ENCODE measurements at regions not wholly inside any gene's neighbourhood (a gene's known extent, or its start where the extent isn't known, plus 50 kb on each side); places are given as distances from the start of the nearest gene placed in this dataset.
A peak's percentile ranks its signal among the peaks of the same experiment; 100 is the strongest.

DNA sequence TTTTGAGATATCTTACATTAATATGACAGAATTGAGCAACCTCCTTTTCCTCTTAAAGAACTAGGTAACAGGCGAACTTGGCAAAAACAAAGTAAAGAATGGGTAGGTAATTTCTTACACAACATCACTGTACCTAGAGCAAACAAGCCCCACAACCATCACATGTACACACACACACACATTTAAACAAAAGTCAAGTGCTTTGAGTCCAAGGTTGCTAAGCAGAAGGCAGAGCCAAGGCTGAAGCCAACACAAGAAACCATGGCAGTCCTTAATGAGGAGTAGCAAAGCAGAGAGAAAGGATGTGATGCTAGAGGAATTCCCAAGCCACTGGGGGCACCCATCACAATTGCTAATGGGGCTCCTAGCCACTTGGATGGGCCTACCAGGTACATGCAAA is 164.1 kb downstream of the PAX3 start:
- H3K27ac ChIP-seq (ENCODE audit: low read depth, low read length, poor library complexity, severe bottlenecking) = no peak overlapping the region
- H3K9me3 ChIP-seq (ENCODE audit: low read depth, low read length, poor library complexity, severe bottlenecking) = no peaks in the 10 kb centered on the region
- no peaks in the 10 kb centered on the region for H3K36me3 ChIP-seq (ENCODE audit: insufficient read depth, low read length, poor library complexity, severe bottlenecking)
- CTCF ChIA-PET = no interaction called here
- H3K4me3 ChIP-seq (ENCODE audit: low read depth, low read length, poor library complexity, severe bottlenecking) = no peak overlapping the region
- no TSS peak for BruUV-seq (replicated peaks)
- peaks cover 13% of the 10 kb centered on the region for H3K4me1 ChIP-seq (ENCODE audit: insufficient read depth, low read length, poor library complexity, severe bottlenecking)
- no peak for TF ChIP-seq CTCF (conservative IDR thresholded peaks at IDR 0.05; ENCODE audit: low read depth, low read length)
- TF ChIP-seq EZH2 (IDR thresholded peaks at IDR 0.05; ENCODE audit: borderline replicate concordance, low read depth, low read length, poor library complexity, severe bottlenecking) = no peak
- POLR2A ChIA-PET (ENCODE audit: low non-redundant PET) = no interaction called here
- intact Hi-C loops (cut with micrococcal nuclease; ENCODE audit: unreplicated experiment) = no loop called here
- no peak for DNase-seq (ENCODE audit: low spot score)
- H3K27me3 ChIP-seq (replicated peaks; ENCODE audit: insufficient read depth, low read depth, low read length, poor library complexity) = no peaks in the 10 kb centered on the region

GRCh38 chr2:222133897-222134296 is 164.9 kb downstream of the PAX3 start:
- H3K27ac ChIP-seq (ENCODE audit: low read depth, low read length, poor library complexity, severe bottlenecking) = no peak overlapping the region
- TF ChIP-seq EZH2 (IDR thresholded peaks at IDR 0.05; ENCODE audit: borderline replicate concordance, low read depth, low read length, poor library complexity, severe bottlenecking) (no peak), CTCF (conservative IDR thresholded peaks at IDR 0.05; ENCODE audit: low read depth, low read length) (no peak)
- H3K4me1 ChIP-seq (ENCODE audit: insufficient read depth, low read length, poor library complexity, severe bottlenecking) = peaks cover 13% of the 10 kb centered on the region
- POLR2A ChIA-PET (ENCODE audit: low non-redundant PET) = no interaction called here
- no peaks in the 10 kb centered on the region for H3K9me3 ChIP-seq (ENCODE audit: low read depth, low read length, poor library complexity, severe bottlenecking)
- no TSS peak for BruUV-seq (replicated peaks)
- intact Hi-C loops (cut with micrococcal nuclease; ENCODE audit: unreplicated experiment) = no loop called here
- CTCF ChIA-PET = no interaction called here
- H3K27me3 ChIP-seq (replicated peaks; ENCODE audit: insufficient read depth, low read depth, low read length, poor library complexity) = no peaks in the 10 kb centered on the region
- DNase-seq (ENCODE audit: low spot score) = no peak
- no peak overlapping the region for H3K4me3 ChIP-seq (ENCODE audit: low read depth, low read length, poor library complexity, severe bottlenecking)
- H3K36me3 ChIP-seq (ENCODE audit: insufficient read depth, low read length, poor library complexity, severe bottlenecking) = no peaks in the 10 kb centered on the region

DNA sequence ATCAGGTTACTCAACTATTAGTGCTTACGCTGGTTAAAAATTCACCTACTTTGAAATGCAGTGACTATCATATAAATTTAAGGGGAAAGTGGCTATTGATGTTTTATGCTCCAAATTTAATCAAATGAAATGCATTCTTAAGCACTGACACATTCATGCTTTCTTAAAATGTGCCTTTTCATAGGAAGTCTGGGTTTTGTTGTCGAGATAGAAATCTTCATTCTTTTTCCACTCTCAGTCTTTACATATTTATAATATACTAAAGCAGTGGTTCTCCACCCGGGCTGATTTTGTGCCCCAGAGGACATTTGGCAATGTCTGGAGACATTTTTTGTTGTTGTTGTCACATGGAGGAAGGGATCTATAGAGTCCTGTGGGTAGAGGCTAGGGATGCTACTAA is 167.9 kb downstream of the PAX3 start:
- TF ChIP-seq CTCF (conservative IDR thresholded peaks at IDR 0.05; ENCODE audit: low read depth, low read length) = no peak
- TF ChIP-seq EZH2 (IDR thresholded peaks at IDR 0.05; ENCODE audit: borderline replicate concordance, low read depth, low read length, poor library complexity, severe bottlenecking) = no peak
- BruUV-seq (replicated peaks) = no TSS peak
- peaks cover 13% of the 10 kb centered on the region for H3K4me1 ChIP-seq (ENCODE audit: insufficient read depth, low read length, poor library complexity, severe bottlenecking)
- no peaks in the 10 kb centered on the region for H3K36me3 ChIP-seq (ENCODE audit: insufficient read depth, low read length, poor library complexity, severe bottlenecking)
- no peak overlapping the region for H3K4me3 ChIP-seq (ENCODE audit: low read depth, low read length, poor library complexity, severe bottlenecking)
- H3K9me3 ChIP-seq (ENCODE audit: low read depth, low read length, poor library complexity, severe bottlenecking) = no peaks in the 10 kb centered on the region
- no peak overlapping the region for H3K27ac ChIP-seq (ENCODE audit: low read depth, low read length, poor library complexity, severe bottlenecking)
- ChIA-PET CTCF (no interaction called here), POLR2A (ENCODE audit: low non-redundant PET) (no interaction called here)
- DNase-seq (ENCODE audit: low spot score) = peak; percentile 41
- intact Hi-C loops (cut with micrococcal nuclease; ENCODE audit: unreplicated experiment) = no loop called here
- no peaks in the 10 kb centered on the region for H3K27me3 ChIP-seq (replicated peaks; ENCODE audit: insufficient read depth, low read depth, low read length, poor library complexity)
